ENCODE measurements at regions not wholly inside any gene's neighbourhood (a gene's known extent, or its start where the extent isn't known, plus 50 kb on each side); places are given as distances from the start of the nearest gene placed in this dataset.

GRCh38 chr20:60691966-60692615 is 560.0 kb upstream of the CDH4 start:
- no peak for TF ChIP-seq CTCF (IDR thresholded peaks at IDR 0.05)
- TF ChIP-seq USF2 (IDR thresholded peaks at IDR 0.05; ENCODE audit: borderline replicate concordance, low read depth, low read length) = no peak
- TF ChIP-seq POLR2AphosphoS5 (IDR thresholded peaks at IDR 0.05; ENCODE audit: low read depth, low read length) = no peak
- TF ChIP-seq REST (IDR thresholded peaks at IDR 0.05; ENCODE audit: low read depth, low read length) = no peak
- no peak for TF ChIP-seq TAF1 (IDR thresholded peaks at IDR 0.05; ENCODE audit: borderline replicate concordance, low read depth, low read length)
- TF ChIP-seq SMC3 (IDR thresholded peaks at IDR 0.05; ENCODE audit: low read depth, low read length) = no peak
- no peak for TF ChIP-seq IRF3 (IDR thresholded peaks at IDR 0.05; ENCODE audit: low read depth, low read length)

Data from SK-N-SH (cell line).